Neural progenitor cell (in vitro differentiated cells): ENCODE measurements at regions not wholly inside any gene's neighbourhood (a gene's known extent, or its start where the extent isn't known, plus 50 kb on each side); places are given as distances from the start of the nearest gene placed in this dataset.

Source experiments
- CTCF ChIP-seq: fragments of 200-600 bp; sonication (generic); IDR thresholded peaks from 2 replicates; pipeline ENCODE4 v1.5.1; 2017; ENCODE audit warnings: antibody characterized with exemption, mild to moderate bottlenecking
- EZH2 ChIP-seq: fragments of 200-600 bp; sonication (generic); IDR thresholded peaks from 2 replicates; pipeline ENCODE4 v1.6.1; 2017; ENCODE audit warnings: antibody characterized with exemption, mild to moderate bottlenecking, moderate library complexity
- EZH2phosphoT487 ChIP-seq: fragments of 200-600 bp; sonication (generic); IDR thresholded peaks from 2 replicates; pipeline ENCODE4 v1.6.1; 2017; ENCODE audit warnings: antibody characterized with exemption

DNA sequence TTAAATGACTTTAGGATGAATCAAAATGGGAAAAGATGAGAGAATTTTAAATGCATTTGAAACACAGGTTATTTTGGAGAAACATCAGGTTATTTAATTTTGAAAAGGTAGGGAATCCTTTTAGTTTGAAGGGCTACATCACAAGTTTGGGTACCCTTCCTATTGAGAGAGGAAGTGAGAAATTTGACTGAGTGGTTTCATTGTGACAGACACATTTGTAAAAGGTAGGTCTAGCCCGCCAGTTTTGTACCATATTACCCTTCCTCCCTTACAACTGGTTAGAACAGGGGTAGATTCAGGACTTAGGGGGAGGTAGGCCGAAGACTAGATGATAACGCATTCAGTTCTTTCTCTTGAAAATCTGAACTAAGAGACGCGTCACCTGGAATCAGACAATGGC, 464.2 kb downstream of the EBF1 start:
- no peak for TF ChIP-seq CTCF
- TF ChIP-seq EZH2: no peak
- TF ChIP-seq EZH2phosphoT487: no peak
